ENCODE measurements at regions not wholly inside any gene's neighbourhood (a gene's known extent, or its start where the extent isn't known, plus 50 kb on each side); places are given as distances from the start of the nearest gene placed in this dataset.

DNA sequence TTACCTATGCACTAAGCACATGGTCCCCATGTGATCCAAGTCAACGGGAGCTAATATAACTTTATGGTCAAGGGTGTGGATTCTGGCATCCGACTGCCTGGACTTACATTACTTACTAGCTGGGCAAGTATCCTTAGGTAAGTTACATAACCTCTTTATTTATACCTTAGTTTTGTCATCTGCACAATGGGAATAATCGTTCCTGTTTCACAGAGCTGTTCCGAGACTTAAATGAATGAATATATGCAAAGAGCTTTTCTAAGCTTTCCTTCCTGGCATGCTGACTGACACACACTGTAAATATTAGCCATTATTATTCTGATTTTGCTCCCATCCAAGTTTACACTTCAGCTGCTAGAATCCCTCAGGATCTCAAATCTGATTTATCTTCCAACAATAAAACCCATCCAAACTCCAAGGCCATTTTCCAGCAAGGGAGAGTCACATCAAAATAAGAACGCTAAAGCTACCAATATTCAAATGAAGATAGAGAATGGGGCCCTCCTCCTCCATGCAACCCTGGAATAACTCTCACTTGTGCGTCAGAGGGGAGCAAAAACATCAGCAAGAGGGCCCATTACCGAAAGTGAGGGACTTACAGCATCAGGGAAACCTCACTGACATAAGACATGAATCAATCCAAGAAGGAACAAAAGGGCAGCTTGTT, 115.6 kb upstream of the KAZN start:
- no peak for DNase-seq (ENCODE audit: low read depth in 1 of 2, low spot score in 1 of 2)

DNA sequence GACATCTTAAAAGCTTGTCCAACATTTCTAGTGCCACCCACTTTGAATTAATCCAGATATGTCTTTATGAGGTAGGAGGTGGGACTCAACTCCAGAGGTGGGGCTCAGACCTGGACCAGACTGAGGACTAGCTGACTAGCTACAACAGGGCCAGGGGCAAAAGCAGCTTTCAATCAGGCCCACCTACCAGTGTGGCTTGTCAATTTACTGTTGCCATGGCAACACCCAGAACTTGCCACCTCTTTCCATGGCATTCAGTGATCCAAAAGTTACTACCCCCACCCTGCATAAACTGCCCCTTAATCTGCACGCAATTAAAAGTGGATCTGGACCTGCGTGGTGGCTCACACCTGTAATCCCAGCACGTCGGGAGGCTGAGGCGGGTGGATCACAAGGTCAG, 113.2 kb upstream of the KAZN start:
- no peak for DNase-seq (ENCODE audit: low read depth in 1 of 2, low spot score in 1 of 2)

DNA sequence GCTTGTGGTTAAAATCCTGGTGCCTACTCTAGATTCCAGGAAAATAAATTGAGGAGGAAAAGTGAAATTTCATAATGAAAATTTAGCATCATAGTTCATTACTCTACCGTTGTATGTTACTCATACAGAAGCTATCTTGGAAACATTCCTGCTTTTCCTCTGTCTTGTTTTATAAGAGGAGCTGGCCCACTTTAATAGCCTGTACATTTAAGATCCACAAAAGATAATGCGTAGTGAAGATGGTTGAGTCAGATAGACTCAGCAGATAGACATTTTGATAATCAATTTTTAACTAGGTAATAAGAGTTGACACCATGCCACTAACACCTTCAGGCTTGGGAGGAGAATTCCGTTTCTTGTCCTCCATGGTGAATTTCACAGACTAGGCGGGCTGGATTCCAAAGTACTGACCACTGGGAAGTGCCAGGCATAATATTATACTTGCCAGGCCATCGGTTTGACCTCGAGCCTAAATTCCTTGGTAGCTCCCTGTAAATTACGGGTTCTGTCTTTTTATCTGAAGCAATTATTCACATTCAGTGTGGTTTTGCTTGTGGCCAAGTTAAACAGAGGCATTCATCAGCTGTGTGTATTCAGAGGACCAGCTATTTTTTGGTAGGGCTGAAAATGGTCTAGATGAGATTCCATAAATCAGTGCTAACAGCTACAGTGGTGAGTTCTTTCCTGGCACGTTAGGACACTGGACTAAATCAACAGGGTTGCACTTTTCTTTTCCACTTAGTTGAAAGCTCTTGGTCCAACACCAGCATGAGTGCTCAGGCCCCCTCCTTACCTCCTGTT, 111.9 kb upstream of the KAZN start:
- no peak for DNase-seq (ENCODE audit: low read depth in 1 of 2, low spot score in 1 of 2)

DNA sequence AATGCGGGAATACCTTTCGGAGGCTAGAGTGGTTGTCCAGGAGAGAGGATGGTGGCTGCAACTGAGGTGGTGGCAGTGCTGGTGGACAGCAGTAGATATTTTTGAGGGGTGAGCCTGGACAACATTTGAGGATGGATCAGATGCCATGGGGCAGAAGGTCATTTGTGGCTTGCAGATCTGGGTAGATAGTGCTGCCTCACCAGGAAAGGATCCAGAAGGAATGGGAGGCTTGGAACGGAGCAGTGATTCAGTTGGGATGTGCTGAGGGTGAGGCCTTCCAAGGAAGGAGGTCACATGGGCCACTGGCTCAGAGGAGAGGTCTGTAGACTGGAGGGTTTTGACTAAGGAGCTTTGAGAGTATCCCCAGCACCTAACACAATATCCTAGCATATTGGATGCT, 110.8 kb upstream of the KAZN start:
- no peak for DNase-seq (ENCODE audit: low read depth in 1 of 2, low spot score in 1 of 2)

GRCh38 chr1:14494911-14495310, 103.6 kb upstream of the KAZN start:
- DNase-seq (ENCODE audit: low read depth in 1 of 2, low spot score in 1 of 2), result no peak

DNA sequence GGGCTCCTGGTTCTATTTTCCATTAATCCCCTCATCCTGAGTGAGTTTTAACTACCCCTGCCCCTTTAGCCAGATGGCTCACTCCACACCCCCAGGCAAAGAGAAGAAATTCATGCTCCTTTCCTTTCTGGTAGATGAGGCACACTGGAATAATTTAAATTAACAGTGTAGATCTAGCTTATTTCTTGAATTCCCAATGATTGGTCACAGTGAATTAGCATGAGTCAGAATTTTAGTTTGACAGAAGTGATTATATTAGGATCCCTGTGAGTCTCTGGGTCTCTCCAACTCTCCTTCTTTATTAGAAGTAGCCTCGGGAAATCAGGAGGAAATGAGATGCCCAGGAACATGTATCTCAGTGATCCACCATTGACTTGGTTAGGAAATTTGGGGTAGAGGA, 103.1 kb upstream of the KAZN start:
- DNase-seq (ENCODE audit: low read depth in 1 of 2, low spot score in 1 of 2), result no peak

- no peak for DNase-seq (ENCODE audit: low read depth in 1 of 2, low spot score in 1 of 2)
These were observed 102.5 kb upstream of the KAZN start for GRCh38 chr1:14495996-14496395.

GRCh38 chr1:14498839-14499238, 99.6 kb upstream of the KAZN start:
- no peak for DNase-seq (ENCODE audit: low read depth in 1 of 2, low spot score in 1 of 2)

GRCh38 chr1:14499312-14500040, 99.0 kb upstream of the KAZN start:
- DNase-seq (ENCODE audit: low read depth in 1 of 2, low spot score in 1 of 2), result no peak

DNA sequence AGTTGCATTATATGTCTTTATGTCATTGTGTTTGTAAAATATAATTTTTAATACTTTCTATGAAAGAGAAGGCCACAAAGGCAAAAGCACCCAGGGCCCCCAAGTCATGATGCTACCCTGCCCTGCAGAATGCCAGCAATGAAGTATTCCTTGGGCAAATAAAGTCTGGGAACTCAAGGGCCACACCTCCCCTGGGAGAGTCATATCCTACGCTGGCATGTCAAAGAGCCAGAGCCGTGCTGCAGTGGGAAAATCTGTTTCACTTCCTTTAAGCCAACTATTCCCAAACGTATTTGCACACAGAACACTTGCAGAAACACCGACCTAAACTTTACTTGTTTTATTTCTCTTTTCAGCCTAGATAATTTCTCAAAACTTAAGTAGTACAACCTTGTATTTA, 98.4 kb upstream of the KAZN start:
- no peak for DNase-seq (ENCODE audit: low read depth in 1 of 2, low spot score in 1 of 2)

DNA sequence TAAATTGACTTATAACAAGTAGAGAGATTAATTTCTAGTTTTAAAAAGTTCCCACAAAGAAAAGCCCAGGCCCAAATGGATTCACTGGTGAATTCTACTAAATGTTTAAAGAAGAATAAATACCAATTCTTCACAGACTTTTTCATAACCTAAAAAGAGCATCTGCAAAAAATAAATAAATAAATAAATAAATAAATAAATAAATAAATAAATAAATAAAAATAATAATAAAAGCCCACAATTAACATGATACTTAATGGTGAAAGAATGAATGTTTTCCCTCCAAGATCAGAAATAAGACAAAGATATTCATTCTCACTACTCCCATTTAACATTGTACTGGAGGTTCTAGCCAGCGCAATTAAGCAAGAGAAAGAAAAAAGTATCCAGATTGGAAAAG, 97.6 kb upstream of the KAZN start:
- DNase-seq (ENCODE audit: low read depth in 1 of 2, low spot score in 1 of 2), result no peak

GRCh38 chr1:14504517-14504916, 94.0 kb upstream of the KAZN start:
- no peak for DNase-seq (ENCODE audit: low read depth in 1 of 2, low spot score in 1 of 2)

GRCh38 chr1:14506471-14507255, 91.8 kb upstream of the KAZN start:
- no peak for DNase-seq (ENCODE audit: low read depth in 1 of 2, low spot score in 1 of 2)

- no peak for DNase-seq (ENCODE audit: low read depth in 1 of 2, low spot score in 1 of 2)
These were observed 91.2 kb upstream of the KAZN start for GRCh38 chr1:14507262-14507661.

- DNase-seq (ENCODE audit: low read depth in 1 of 2, low spot score in 1 of 2), result no peak
These were observed 89.9 kb upstream of the KAZN start for GRCh38 chr1:14508613-14509012.

DNA sequence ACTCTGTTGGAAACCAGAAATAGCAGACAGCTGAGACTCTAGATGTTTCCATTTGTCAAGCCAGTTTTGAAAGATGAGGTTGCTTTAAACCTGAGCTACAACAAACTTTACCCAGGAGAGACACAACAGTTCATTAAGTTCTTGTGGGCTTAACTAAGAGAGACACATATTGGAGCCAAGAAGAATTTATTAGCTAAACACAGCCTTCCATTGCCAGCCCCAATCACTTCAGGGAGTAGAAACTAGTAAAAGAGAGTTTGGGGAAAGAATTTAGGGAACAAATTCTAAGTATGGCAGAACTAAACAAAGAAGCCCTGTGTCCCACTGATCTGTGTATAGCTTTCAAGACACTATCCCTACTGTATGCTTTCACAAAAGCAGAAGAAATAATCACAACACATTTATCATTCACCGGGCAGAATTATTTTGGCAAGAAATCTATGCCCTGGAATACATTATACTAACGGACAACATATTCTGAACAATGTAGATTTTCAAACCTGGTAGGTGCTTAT, 87.3 kb upstream of the KAZN start:
- DNase-seq (ENCODE audit: low read depth in 1 of 2, low spot score in 1 of 2), result no peak

DNA sequence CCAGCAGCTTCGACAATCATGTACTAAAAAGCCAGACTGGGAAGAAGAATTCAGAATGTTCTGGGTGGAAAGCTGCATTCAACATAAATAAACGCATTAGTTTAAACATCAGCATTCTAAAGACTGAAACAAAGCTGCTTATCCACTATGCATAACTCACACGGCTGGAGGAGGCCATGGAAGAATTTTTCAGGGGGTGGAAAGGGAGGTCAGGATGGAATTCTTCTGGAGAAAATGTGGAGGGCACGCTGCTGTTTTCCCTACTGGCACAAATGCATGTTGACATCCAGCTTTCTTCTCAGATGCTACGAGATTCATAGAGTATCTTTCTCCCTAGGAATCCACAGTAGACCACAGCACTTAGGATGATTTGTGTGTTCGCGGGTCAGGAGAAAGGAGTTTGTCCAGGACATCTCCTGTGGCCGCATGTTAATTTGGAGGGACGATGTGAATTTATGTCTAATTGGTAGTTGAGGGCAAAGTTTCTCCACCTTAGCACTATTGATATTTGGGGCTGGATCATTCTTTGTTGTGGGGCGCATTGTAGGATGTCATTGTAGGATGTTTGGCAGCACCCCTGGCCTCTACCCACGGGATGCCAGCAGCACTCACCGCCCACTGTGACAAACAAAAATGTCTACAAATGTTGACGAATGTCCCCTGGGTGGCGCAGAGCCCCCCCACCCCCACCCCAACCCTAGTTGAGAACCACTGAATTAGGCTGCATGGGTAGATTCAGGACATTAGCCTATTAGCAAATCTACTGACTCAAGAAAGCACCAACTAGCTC, 86.5 kb upstream of the KAZN start:
- no peak for DNase-seq (ENCODE audit: low read depth in 1 of 2, low spot score in 1 of 2)

DNA sequence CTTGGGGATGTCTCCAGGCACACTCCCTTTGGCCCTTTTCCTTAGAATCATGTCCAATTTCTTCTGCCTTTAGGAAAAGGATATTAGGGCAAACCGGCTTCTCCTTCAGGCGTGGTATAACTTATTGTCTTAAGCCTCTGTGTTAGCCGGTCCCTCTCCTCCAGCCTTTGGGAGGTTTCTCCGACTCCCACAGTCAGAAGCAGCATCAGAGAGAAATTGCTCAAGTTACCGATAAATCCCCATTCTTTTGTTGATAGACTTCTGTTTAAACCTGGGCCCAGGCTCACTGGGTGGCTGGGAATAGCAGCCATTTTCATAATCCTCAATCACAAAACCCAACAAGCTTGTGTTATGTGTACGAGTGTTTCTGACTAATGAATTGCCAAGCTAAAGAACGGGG, 85.4 kb upstream of the KAZN start:
- DNase-seq (ENCODE audit: low read depth in 1 of 2, low spot score in 1 of 2), result no peak

DNA sequence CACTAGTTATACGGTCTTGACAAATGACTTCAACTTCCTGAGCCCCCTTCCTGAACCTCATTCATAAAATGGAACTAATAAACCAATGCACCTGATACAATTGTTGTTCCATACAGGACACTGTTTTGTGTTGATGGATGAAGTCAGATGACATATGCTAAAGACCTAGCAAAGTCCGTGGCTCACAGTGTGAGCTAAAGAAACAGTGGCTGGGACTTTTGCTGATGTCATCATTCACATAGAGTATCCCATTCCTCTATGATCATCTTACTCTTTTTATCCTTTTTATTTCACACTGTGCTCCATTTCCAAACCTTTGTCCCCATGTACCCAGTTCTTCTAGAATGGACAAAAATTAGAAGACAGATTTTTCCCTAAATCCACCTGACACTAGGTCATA, 83.7 kb upstream of the KAZN start:
- DNase-seq (ENCODE audit: low read depth in 1 of 2, low spot score in 1 of 2), result no peak

Data from activated T-helper 1 cell treated with anti-CD3 and anti-CD28 coated beads, Interleukin-2, amount 50 U/mL, for 16 hours (primary cell).